ENCODE measurements at regions not wholly inside any gene's neighbourhood (a gene's known extent, or its start where the extent isn't known, plus 50 kb on each side); places are given as distances from the start of the nearest gene placed in this dataset.

DNA sequence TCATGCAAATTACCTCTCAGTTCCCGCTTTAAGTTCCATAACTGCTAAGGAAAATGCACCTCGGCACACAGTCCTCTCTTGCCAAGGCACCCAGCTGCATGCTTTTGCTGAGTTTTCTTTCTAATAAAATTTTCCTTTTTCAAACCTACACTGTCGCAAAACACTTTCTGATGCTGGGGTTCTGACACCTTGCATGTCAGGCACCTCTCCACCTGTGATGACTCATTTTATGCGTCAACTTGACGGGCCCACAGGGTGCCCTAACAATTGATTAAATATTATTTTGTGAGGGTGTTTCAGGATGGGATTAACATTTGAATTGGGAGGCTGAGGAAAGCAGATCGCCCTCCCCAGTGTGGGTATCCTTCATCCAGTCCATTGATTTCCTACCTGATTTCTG, 291.0 kb upstream of the STS start:
- TF ChIP-seq GATA3 (IDR thresholded peaks at IDR 0.05; ENCODE audit: low read depth, low read length): no peak
- no peak for TF ChIP-seq GATA2 (IDR thresholded peaks at IDR 0.05; ENCODE audit: low read depth, low read length)

DNA sequence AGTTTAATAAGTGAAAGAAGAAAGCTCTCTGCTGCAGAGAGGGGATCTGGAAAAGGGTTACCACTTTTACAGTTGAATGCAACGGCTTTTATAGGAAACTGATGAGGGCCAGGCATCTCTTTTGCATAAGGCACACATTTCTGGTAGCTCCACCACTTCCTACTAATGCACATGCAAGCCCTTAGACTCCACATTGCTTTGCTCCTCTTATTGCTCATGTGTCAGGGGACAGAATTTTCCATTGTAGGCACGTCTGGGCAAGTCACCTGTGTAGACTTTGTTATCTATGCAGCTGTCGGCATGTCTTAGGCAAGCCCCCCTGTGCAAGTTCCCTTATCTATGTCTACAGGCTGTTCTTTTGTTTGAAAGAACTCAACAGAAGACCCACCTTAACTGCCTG, 294.6 kb upstream of the STS start:
- no peak for TF ChIP-seq GATA3 (IDR thresholded peaks at IDR 0.05; ENCODE audit: low read depth, low read length)

DNA sequence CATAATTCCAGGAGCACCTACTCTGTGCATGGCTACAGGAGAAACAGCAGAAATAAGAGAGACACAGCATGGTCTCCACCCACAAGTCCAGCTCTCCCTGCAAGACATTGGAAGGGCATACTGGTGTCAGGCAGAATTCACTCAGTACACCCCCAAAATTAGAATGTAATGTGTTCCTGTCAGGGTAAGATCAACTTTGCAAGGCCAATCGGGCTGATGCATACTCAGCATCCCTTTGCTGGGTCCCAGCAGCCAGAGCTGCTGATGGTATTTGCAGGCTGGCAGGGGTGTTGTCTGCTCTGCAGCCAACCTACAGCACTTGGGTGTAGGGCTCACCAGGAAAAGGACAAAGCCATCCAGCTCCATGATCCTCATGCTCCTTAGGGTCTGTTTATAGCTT, 295.4 kb upstream of the STS start:
- TF ChIP-seq GATA2 (IDR thresholded peaks at IDR 0.05; ENCODE audit: low read depth, low read length) (no peak), GATA3 (IDR thresholded peaks at IDR 0.05; ENCODE audit: low read depth, low read length) (no peak)

DNA sequence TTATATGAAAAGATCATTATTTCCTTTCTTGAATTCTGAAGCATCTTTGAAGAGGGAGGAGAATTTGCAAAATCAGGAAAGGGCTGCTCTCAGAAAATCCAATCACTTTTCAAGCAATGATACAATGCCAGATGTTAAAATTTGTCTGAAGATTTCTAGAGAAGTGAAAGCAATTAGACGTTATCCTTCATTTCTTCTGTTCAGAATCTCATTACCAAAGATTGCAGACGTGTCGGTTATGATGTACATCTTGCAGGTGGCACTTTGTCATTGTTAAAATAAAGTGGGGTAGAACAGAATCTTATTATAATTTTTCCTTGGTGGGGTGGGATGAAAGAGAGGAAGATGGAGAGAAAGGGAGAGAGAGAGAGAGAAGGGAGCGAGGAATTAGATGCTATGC, 296.4 kb upstream of the STS start:
- TF ChIP-seq GATA3 (IDR thresholded peaks at IDR 0.05; ENCODE audit: low read depth, low read length): no peak
- no peak for TF ChIP-seq GATA2 (IDR thresholded peaks at IDR 0.05; ENCODE audit: low read depth, low read length)

DNA sequence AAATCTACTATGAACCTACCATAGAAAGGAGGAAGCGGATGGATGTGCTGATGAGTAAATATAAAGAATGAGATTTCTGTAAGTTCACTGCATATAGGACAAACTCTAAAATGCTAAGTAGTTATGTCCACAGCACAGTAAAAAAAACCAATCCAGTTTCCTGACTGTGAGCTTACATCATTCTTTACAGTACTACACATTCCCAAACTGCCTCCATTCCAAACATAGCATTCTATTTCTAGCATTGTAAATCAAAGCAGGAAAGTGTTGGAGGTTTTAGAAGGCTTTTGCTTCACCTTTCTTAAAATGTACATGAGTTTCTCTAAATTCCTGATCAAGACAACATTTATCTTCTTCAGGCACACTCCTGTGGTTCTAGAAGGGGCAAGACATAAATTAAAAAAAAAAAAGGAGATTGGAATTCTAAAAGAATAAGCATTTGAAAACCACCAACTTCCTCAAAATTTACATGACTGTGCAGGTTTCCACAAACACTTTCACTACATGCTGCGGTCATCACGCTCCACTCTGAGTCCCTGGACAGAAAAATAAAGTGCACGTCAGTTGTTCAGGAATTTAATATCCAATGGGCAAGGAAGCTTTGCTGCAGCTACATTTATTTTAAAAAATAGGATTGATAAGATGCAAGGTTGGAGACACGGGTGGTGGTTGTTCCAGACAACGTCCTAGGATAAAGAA, 297.6 kb upstream of the STS start:
- TF ChIP-seq GATA3 (IDR thresholded peaks at IDR 0.05; ENCODE audit: low read depth, low read length) (no peak), GATA2 (IDR thresholded peaks at IDR 0.05; ENCODE audit: low read depth, low read length) (no peak)

DNA sequence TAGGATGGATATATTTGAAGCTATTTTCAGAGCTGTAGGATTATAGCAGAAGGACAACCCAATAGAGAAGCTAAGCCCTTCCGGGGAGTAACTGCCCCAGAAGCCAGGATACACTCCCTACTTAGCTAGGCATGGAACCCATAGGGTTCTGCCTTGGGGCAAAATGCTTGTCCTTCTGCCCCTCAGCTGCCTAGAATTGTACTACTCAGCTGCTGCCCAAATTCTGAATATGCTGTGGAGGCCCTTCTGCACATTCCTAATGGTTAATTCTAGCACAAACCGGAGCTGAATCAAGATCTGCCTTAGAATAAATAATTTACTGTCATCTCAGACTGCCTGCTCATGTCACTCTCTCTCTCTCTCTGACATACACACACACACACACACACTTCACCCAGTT, 297.7 kb upstream of the VCX3A start:
- TF ChIP-seq GATA3 (IDR thresholded peaks at IDR 0.05; ENCODE audit: low read depth, low read length) (no peak), GATA2 (IDR thresholded peaks at IDR 0.05; ENCODE audit: low read depth, low read length) (no peak)

DNA sequence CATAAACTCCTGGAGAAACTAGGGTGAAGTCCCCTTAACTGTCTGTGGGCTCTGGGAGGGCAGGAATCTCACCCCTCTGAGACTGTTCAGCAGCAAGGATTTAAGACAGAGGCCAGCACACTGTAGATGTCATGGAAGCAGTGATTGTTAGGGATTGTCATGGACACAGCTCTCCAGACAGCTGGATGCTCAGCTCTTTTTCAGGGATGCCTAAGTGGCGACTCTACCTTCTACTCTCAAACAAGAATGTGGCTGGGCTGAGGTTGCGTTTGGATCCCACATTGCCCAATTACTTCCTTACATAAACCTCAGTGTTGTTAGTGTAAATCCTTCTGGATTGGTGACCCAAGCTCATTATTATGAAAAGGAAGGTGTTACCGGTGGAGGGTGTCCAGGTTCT, 291.9 kb upstream of the VCX3A start:
- TF ChIP-seq GATA2 (IDR thresholded peaks at IDR 0.05; ENCODE audit: low read depth, low read length): no peak
- TF ChIP-seq GATA3 (IDR thresholded peaks at IDR 0.05; ENCODE audit: low read depth, low read length): no peak

DNA sequence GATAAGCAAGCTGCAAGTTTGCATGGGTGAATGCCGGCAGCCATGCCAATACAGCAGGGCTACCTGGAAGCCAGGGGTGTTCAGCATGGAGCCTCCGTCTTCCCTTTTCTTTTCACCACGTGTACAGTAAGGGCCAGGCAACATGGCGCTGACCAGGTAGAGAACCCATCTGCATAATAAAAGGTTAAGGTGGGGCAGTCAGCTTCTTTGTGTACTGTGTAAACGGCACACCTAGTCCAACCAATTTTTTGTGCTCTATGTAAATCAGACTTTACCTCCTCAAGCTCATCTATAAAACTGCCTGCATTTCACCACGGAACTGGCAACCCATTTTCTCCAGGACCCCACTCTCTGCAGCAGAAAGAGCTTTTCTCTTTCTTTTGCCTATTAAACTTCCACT, 286.8 kb upstream of the VCX3A start:
- TF ChIP-seq GATA3 (IDR thresholded peaks at IDR 0.05; ENCODE audit: low read depth, low read length): no peak
- no peak for TF ChIP-seq GATA2 (IDR thresholded peaks at IDR 0.05; ENCODE audit: low read depth, low read length)

DNA sequence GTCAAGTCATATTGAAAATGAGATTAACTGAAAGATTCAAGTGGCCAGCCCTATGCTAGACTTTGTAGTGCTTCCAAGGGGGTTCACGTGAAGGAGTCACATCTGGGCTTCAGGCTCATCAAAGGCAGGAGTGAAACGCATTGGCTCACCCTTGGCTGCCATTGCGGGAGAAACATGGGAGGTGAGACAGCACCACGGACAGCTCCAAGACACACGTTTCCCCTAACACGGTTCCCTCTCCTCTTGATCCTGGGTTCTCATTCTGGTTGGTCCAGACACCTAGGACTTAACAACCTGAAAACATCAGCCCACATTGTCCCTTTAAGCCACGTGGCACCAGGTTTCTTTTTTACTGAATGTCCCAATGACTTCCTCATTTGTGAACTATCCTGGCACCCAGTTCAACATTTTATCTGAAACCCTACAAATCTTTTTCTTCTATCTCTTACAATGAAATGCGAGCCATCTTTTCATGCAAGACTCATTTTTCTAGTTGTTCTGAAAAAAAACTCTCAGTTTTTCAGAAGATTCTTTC, 279.0 kb upstream of the VCX3A start:
- no peak for TF ChIP-seq GATA3 (IDR thresholded peaks at IDR 0.05; ENCODE audit: low read depth, low read length)
- no peak for TF ChIP-seq GATA2 (IDR thresholded peaks at IDR 0.05; ENCODE audit: low read depth, low read length)

DNA sequence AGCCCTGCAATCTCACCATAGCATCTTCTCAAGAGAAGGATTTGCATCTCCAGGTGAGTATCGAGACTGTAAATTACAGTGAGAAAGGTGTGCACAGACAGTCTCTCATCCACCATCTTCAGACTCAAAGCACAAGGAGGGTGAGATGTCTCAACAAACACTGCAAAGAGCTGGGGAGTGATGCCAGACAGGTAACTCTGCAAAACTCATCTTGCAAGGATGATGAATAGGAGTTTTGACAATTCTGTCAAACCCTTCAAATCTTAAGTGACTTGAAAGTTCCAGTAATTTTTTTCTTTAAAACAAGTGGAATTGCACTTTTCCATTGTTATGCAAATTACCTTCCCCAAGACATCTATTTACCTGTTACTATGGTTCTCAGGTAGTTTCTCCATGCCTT, 277.2 kb upstream of the VCX3A start:
- TF ChIP-seq GATA2 (IDR thresholded peaks at IDR 0.05; ENCODE audit: low read depth, low read length): no peak

DNA sequence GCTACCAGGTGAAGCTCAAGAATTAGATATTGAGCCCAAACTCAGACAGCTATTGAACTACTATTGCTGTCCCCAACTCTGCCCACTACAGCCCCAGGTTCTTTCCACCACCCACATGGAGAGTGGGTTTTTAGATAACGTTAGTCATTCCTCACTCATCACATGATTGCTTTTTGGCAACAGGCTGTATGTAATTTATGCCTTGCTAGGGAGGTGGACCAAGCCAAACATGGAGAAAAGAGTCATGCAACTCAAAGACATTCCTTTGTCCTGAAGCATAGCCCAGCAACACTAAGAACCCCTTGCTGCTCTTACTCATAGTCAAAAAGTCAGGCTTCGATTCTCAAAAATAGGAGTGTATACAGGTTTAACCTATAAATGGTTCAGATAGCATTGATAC, 275.9 kb upstream of the VCX3A start:
- TF ChIP-seq GATA3 (IDR thresholded peaks at IDR 0.05; ENCODE audit: low read depth, low read length) (no peak), GATA2 (IDR thresholded peaks at IDR 0.05; ENCODE audit: low read depth, low read length) (no peak)

DNA sequence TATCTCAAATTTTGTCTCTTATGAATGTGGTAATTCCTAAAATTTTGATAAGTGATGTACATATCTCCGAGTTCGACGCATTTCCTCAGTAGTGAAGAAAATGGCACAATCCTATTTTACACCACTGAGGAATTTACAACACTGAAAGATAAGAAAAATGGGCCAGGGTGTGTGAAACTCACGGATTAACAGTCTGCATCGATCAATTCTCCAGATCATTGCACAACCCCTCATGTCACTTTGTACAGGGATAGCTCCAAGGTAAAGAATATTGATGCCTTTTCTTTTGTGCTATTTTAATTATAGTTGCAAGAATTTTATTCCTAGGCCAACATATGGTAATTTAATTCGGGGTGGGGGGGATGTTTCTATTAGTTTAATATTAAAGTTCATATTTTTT, 268.7 kb upstream of the VCX3A start:
- TF ChIP-seq GATA3 (IDR thresholded peaks at IDR 0.05; ENCODE audit: low read depth, low read length) (no peak), GATA2 (IDR thresholded peaks at IDR 0.05; ENCODE audit: low read depth, low read length) (no peak)

DNA sequence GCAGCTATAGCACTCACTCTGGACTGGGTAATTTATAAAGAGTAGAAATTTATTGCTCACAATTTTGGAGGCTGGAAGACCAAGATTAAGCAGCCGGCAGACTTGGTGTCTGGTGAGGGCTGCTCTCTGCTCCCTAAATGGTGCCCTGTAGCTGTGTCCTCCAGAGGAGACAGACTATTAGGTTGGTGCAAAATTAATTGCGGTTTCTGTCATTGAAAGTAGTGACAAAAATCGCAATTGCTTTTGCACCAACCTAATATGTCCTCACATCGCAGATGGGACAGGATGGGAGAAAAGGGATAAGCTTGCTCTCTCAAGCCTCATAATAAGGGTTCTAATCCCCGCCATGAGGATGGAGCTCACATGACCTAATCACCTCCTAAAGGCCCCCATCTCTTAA, 258.1 kb upstream of the VCX3A start:
- TF ChIP-seq GATA2 (IDR thresholded peaks at IDR 0.05; ENCODE audit: low read depth, low read length) (no peak), GATA3 (IDR thresholded peaks at IDR 0.05; ENCODE audit: low read depth, low read length) (no peak)

DNA sequence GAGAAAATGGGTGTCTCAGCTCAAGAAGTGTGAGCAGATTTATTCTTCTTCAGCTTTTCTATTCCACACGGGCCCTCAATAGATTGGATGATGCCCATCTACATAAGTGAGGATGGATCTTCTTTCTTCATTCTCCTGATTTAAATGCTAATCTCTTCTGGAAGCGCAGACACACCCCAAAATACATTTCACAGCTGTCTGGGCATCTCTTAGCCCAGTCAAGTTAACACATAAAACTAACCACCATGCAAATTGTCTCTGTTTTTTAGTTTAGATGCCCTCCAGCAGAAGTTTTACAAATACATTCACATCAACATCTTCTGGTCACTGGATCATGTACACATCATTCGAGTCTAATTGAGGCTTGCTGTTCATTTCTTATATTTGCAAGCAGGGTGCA, 249.0 kb upstream of the VCX3A start:
- TF ChIP-seq GATA2 (IDR thresholded peaks at IDR 0.05; ENCODE audit: low read depth, low read length): no peak
- no peak for TF ChIP-seq GATA3 (IDR thresholded peaks at IDR 0.05; ENCODE audit: low read depth, low read length)

DNA sequence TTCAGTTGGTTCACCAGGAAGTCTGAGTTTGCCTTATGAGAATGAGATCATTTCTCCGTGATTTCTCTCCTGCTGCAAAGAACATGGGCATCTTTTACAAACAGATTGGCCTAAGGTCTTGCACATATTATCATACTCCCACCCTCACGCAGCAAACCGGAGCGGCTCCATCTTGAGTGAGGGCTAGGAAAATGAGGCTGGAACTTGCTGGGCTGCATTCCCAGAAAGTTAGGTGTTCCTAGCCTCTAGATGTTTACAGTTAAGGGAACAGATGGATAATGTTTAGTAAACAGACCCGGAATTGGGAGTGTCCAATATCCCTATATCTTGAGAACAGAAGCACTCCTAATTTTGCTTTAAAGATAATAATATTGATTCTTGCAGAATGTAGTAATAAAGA, 247.9 kb upstream of the VCX3A start:
- TF ChIP-seq GATA2 (IDR thresholded peaks at IDR 0.05; ENCODE audit: low read depth, low read length): no peak
- no peak for TF ChIP-seq GATA3 (IDR thresholded peaks at IDR 0.05; ENCODE audit: low read depth, low read length)
